Spinal cord (tissue), 9 donors: ENCODE measurements at regions not wholly inside any gene's neighbourhood (a gene's known extent, or its start where the extent isn't known, plus 50 kb on each side); places are given as distances from the start of the nearest gene placed in this dataset.

Source experiments
- DNase-seq, 6 donors: peaks; one replicate each; pipeline versions ENCODE4 v3.0.0 to v3.0.0-alpha.2; 2013 to 2015; ENCODE audit warnings: low spot score in 6 of 6, low read depth in 4 of 6
- H3K27ac ChIP-seq: one replicate; pipeline ENCODE4 v1.5.1; 2013; ENCODE audit warnings: low read depth, low read length, control low read depth
- H3K27me3 ChIP-seq: one replicate; pipeline ENCODE4 v1.6.1; 2013; ENCODE audit warnings: low read length; ENCODE audit not compliant: control insufficient read depth, insufficient read depth
- H3K36me3 ChIP-seq: one replicate; pipeline ENCODE4 v1.6.1; 2013; ENCODE audit warnings: low read length; ENCODE audit not compliant: control insufficient read depth, insufficient read depth
- H3K4me1 ChIP-seq: one replicate; pipeline ENCODE4 v1.6.1; 2013; ENCODE audit warnings: low read length; ENCODE audit not compliant: control insufficient read depth, insufficient read depth
- H3K4me3 ChIP-seq: one replicate; pipeline ENCODE4 v1.5.1; 2013; ENCODE audit warnings: low read depth, low read length, control low read depth
- H3K9me3 ChIP-seq: one replicate; pipeline ENCODE4 v1.6.1; 2013; ENCODE audit warnings: low read length; ENCODE audit not compliant: control insufficient read depth, insufficient read depth
- WGBS: methylation state at CpG from one replicate; pipeline ENCODE4 v1.1.5; 2013; ENCODE audit warnings: missing lambda C conversion rate; ENCODE audit not compliant: insufficient coverage; 5-methylcytosine and 5-hydroxymethylcytosine counted together
- donor health status: healthy.

DNA sequence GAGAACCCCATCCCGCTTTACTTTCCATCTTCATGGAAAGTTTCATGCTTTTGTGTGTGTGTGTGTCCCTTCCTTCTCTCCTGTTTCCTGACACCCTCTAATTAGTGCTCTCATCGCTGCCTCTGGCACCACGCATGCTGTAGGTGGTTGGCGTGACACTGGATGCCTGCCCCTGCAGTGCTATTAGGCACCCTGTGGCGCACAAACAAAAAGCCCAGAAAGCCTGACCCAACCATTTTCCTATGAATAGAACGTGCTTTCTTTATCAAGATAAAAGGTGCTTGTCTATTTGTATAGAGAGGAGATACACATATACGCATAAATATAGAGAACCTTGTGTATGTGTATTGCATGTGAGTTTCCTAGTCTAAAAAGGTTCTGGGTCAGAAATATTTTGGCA, 120.8 kb upstream of the CDCA7L start:
- no peak for DNase-seq
- H3K4me3 ChIP-seq = no peak overlapping the region
- H3K27me3 ChIP-seq = no peaks in the 10 kb centered on the region
- no peaks in the 10 kb centered on the region for H3K9me3 ChIP-seq
- H3K27ac ChIP-seq = no peak overlapping the region
- no peaks in the 10 kb centered on the region for H3K36me3 ChIP-seq
- no peaks in the 10 kb centered on the region for H3K4me1 ChIP-seq
- WGBS = no CpG with 5 or more reads among the region's 7 CpGs

GRCh38 chr7:22064816-22065215, 119.1 kb upstream of the CDCA7L start:
- Histone ChIP-seq H3K4me3 (no peak overlapping the region), H3K36me3 (no peaks in the 10 kb centered on the region), H3K27me3 (no peaks in the 10 kb centered on the region), H3K27ac (no peak overlapping the region), H3K9me3 (no peaks in the 10 kb centered on the region), H3K4me1 (no peaks in the 10 kb centered on the region)
- no peak for DNase-seq
- WGBS = 84% methylated on average over 2 of the region's 2 CpGs

DNA sequence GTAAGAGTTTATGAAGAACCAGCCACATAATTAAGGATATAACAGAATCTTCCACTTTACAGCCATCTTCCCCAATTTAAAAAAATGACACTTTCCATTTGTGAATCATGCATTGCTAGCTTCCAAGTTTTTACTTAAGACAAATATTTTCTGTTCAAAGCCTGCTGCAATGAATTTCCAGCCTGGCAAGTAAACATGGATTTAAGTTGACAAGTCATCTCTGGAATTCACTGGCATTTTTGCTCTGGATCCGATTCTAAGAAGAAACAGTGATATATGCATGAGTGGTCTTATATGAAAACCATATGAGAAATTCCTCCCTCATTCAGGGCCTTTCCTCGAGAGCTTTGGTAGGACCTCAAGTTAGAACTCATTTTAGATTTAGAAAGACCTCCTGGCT, 116.1 kb upstream of the CDCA7L start:
- H3K4me1 ChIP-seq = no peaks in the 10 kb centered on the region

DNA sequence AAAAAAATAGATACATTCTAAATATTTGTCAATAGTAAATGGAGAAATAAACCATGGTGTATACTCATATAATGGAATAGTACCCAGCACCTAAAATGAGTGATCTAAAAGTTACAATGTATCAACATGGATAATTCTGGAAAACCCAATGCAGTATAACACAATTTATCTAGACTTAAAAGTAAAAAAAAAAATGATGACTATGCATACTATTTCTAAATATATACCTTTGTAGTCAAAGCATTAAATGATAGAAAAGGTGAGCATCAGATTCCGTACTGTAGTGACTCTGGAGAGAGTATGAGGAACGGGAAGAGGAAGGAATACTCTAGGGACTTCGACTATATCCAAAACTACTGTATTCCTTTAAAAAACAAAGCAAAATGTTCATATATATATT, 115.2 kb upstream of the CDCA7L start:
- DNase-seq = no peak
- Histone ChIP-seq H3K27me3 (no peaks in the 10 kb centered on the region), H3K4me1 (no peaks in the 10 kb centered on the region), H3K4me3 (no peak overlapping the region), H3K27ac (no peak overlapping the region), H3K36me3 (no peaks in the 10 kb centered on the region), H3K9me3 (no peaks in the 10 kb centered on the region)
- WGBS = no CpG with 5 or more reads among the region's 3 CpGs

More for the DNA sequence above, 116.1 kb upstream of the CDCA7L start:
- DNase-seq = peak in 1 of 6 donors; percentile 76
- Histone ChIP-seq H3K36me3 (no peaks in the 10 kb centered on the region), H3K9me3 (no peaks in the 10 kb centered on the region), H3K27me3 (no peaks in the 10 kb centered on the region), H3K4me3 (no peak overlapping the region), H3K27ac (no peak overlapping the region)
- no CpG with 5 or more reads among the region's 2 CpGs for WGBS

DNA sequence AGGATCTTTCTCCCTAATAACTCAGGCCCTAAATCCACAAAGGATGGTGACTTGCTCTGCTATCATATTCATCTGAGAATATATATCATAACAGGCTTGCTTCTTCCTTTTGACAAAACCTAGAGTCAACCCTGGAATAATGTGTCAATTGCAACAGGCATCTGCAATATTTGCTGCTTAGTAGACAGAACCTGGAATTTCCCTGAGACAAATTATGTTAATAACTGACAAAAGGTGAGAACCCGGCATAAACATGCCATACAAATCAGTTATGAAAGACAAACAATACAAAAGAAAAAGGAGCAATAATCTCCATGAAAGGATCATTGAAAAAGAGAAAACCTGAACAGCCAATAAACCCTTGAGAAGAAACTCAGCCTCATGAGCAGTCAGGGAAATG, 114.5 kb upstream of the CDCA7L start:
- no CpG with 5 or more reads among the region's 1 CpG for whole genome bisulfite sequencing
- no peaks in the 10 kb centered on the region for H3K27me3 ChIP-seq
- no peak for DNase-seq
- no peaks in the 10 kb centered on the region for H3K36me3 ChIP-seq
- no peak overlapping the region for H3K27ac ChIP-seq
- no peaks in the 10 kb centered on the region for H3K4me1 ChIP-seq
- no peaks in the 10 kb centered on the region for H3K9me3 ChIP-seq
- H3K4me3 ChIP-seq = no peak overlapping the region

DNA sequence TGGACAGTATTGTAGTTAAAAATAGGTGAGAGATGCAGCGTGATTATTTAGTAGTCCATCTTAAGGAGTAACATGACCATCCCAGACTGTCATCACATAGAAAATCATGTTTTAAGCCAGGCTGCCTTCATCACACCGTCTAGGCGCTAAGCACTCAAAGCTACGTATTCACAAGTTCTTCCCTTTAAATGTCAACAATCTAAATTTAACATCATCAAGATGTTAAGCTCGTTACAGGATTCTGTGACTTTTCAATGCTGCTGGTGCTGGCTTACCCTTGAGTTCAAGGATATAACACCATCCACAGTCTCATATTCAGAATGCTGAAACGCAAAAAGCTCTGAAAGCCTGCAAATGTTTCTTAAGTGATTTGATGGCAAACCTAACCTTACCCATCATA, 109.5 kb upstream of the CDCA7L start:
- H3K27ac ChIP-seq = no peak overlapping the region
- H3K27me3 ChIP-seq = no peaks in the 10 kb centered on the region
- no peaks in the 10 kb centered on the region for H3K9me3 ChIP-seq
- DNase-seq = peak in 1 of 6 donors; percentile 63
- no peaks in the 10 kb centered on the region for H3K36me3 ChIP-seq
- H3K4me1 ChIP-seq = peaks cover 6% of the 10 kb centered on the region
- no peak overlapping the region for H3K4me3 ChIP-seq
- WGBS = 87% methylated on average over 5 of the region's 6 CpGs

DNA sequence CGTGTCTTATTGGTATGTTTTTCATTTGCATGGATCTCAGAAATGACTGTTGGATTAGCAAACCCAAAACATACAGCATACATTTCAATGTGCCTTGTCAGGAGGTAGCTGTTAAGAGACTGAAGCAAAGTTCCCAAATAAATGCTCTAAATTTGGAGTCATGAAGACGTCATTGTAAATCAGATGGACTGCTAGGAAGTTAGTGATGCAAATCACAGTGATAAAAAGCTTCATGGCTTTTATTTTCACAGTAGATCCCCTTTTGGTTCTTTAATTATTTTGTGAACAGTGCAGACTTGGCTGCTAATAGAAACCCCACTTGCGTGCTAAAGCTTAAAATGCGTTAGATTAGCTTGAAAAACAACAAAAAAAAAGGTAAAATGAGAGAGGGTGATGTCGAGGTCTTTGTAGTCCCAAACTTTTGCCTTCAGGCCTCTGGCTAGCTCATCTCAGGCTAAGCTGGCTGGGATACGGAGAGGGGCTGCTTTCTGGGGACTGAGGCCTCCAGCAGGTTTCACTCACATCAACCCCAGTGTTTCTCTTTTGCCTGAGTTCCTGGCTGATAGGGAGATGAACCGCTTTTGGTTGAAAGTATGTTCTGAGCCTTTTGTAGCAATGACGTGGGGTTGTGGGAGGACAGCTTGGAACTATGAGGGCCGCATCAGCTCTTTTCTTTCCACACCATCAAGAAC, 107.1 kb upstream of the CDCA7L start:
- H3K9me3 ChIP-seq = no peaks in the 10 kb centered on the region
- H3K27me3 ChIP-seq = no peaks in the 10 kb centered on the region
- WGBS = 43% methylated on average over 5 of the region's 9 CpGs
- H3K4me1 ChIP-seq = peaks cover 6% of the 10 kb centered on the region
- no peak overlapping the region for H3K4me3 ChIP-seq
- H3K36me3 ChIP-seq = no peaks in the 10 kb centered on the region
- no peak overlapping the region for H3K27ac ChIP-seq
- peak in 2 of 6 donors; percentile 17 to 24 for DNase-seq

DNA sequence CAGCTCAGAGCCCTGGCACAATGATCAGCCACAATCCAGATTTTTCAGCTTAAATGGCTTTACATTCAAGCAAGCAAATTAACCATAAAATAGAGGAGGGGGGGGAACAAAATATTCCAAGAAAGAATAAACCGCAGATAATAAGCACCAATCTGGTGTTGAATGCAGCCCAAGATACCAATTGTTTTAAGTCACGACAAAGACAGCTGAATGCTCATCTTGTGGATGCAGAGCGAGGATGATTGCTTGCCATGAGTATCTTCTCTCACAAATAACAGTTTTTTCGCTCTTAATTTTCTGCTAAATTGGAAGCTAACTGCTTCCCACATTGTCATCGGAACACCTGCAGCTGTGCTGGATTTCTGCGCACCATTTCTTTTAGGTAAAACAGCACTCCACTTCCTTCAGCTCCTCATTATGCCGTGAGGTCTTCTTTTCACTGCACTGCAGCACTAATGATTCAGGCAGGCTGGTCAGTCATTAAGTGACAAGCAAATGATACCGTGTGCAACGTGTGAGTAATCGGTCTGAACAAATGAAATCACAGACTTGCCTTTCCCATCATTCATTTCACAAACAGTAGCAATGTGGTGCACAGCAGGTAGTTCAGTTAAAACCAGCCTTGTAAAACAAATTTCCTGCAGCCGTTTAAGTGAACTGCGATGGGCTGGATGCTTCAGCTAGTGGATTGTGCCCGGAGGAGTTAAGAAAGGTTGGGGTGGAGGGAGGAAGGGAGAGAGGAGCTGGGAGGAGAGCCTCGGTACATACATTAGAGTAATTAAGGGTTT, 106.4 kb upstream of the CDCA7L start:
- WGBS = 14% methylated on average over 11 of the region's 14 CpGs
- Histone ChIP-seq H3K27me3 (no peaks in the 10 kb centered on the region), H3K4me1 (peaks cover 6% of the 10 kb centered on the region), H3K36me3 (no peaks in the 10 kb centered on the region), H3K9me3 (no peaks in the 10 kb centered on the region), H3K4me3 (no peak overlapping the region), H3K27ac (no peak overlapping the region)
- peak in 5 of 6 donors; percentile 43 to 96 (median 51) for DNase-seq

DNA sequence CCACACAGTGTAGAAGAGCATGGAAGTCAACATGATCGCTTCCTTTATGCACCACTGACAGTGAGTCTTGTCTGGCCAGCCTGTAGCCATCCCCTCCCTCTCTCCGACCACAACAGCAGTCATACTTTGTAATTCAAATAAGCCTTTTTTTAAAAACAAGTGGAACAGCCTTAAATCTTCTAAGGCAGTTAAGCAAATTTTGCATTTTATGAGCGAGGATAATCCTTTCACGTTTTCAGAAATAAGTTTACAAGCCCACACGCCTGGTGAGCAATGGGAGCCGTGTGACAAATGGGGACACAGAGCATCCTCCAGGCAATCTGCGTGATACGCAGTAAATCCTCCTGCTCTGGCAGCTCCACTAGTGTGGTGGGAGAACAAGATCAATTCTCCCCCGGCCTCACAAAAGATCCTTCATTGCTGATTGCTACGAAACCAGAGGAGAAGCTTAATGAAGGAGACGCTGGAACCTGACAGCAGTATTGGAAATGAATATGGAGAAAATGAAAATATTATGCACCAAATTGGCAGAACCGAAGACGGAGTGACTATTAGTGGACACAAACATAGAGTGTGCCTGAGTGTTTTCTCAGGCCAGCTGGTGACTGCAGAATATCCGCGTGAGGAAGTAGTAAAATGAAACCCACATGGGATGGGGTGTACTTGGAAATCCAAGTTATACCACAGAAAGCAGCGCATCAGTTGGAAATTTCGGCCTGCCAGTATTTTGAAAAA, 104.2 kb upstream of the CDCA7L start:
- 37% methylated on average over 11 of the region's 17 CpGs for WGBS
- H3K27me3 ChIP-seq = no peaks in the 10 kb centered on the region
- DNase-seq = peak in 2 of 6 donors; percentile 66 to 84

More for the DNA sequence above, 104.2 kb upstream of the CDCA7L start:
- no peaks in the 10 kb centered on the region for H3K9me3 ChIP-seq
- no peaks in the 10 kb centered on the region for H3K36me3 ChIP-seq
- no peak overlapping the region for H3K4me3 ChIP-seq
- H3K4me1 ChIP-seq = peaks cover 6% of the 10 kb centered on the region
- H3K27ac ChIP-seq = no peak overlapping the region
